OCI-LY1 (cell line): ENCODE measurements at regions not wholly inside any gene's neighbourhood (a gene's known extent, or its start where the extent isn't known, plus 50 kb on each side); places are given as distances from the start of the nearest gene placed in this dataset.

ENCODE experiments used
- H2AFZ ChIP-seq: fragments of 200-600 bp; sonication (generic), shearing (Covaris generic); 2 replicates; pipeline ENCODE4 v1.6.0; 2014; ENCODE audit warnings: antibody characterized with exemption, mild to moderate bottlenecking, low read length
- H3F3A ChIP-seq: fragments of 200-600 bp; sonication (generic), shearing (Covaris generic); 2 replicates; pipeline ENCODE4 v1.6.0; 2014; ENCODE audit warnings: mild to moderate bottlenecking, antibody characterized with exemption, low read length, moderate library complexity; ENCODE audit not compliant: insufficient read depth
- H3K27ac ChIP-seq: fragments of 200-600 bp; sonication (generic); 2 replicates; pipeline ENCODE4 v1.5.1; 2014; ENCODE audit warnings: low read length, mixed run types, mild to moderate bottlenecking, low read depth; ENCODE audit not compliant: poor library complexity, severe bottlenecking
- H3K27me3 ChIP-seq: fragments of 200-600 bp; sonication (generic); 2 replicates; pipeline ENCODE4 v1.6.0; 2014; ENCODE audit warnings: antibody characterized with exemption, mild to moderate bottlenecking, low read length, moderate library complexity; ENCODE audit not compliant: insufficient read depth
- H3K36me3 ChIP-seq: fragments of 200-600 bp; sonication (generic); 2 replicates; pipeline ENCODE4 v1.6.1; 2014; ENCODE audit warnings: mild to moderate bottlenecking, antibody characterized with exemption, low read length, moderate library complexity, mixed read lengths; ENCODE audit not compliant: insufficient read depth
- H3K4me1 ChIP-seq: fragments of 200-600 bp; sonication (generic); 2 replicates; pipeline ENCODE4 v1.5.1; 2014; ENCODE audit warnings: mild to moderate bottlenecking, low read length, moderate library complexity; ENCODE audit not compliant: insufficient read depth, severe bottlenecking
- H3K4me2 ChIP-seq: fragments of 200-600 bp; sonication (generic), shearing (Covaris generic); 2 replicates; pipeline ENCODE4 v1.6.1; 2014; ENCODE audit warnings: low read length
- H3K4me3 ChIP-seq: fragments of 200-600 bp; sonication (generic); 2 replicates; pipeline ENCODE4 v1.5.1; 2014; ENCODE audit warnings: low read length, low read depth, mild to moderate bottlenecking, mixed read lengths; ENCODE audit not compliant: poor library complexity, severe bottlenecking
- H3K79me2 ChIP-seq: fragments of 200-600 bp; shearing (Covaris generic); 2 replicates; pipeline ENCODE4 v1.6.1; 2016; ENCODE audit warnings: mixed run types, low read length, mixed read lengths; ENCODE audit not compliant: insufficient read depth
- H3K9ac ChIP-seq: fragments of 200-600 bp; sonication (generic), shearing (Covaris generic); 2 replicates; pipeline ENCODE4 v1.6.1; 2014; ENCODE audit warnings: mild to moderate bottlenecking, low read length, mixed read lengths
- H3K9me2 ChIP-seq: fragments of 200-600 bp; sonication (generic), shearing (Covaris generic); 2 replicates; pipeline ENCODE4 v1.6.1; 2014; ENCODE audit warnings: low read depth, mild to moderate bottlenecking, low read length, mixed read lengths
- H3K9me3 ChIP-seq: fragments of 200-600 bp; shearing (Covaris generic); 2 replicates; pipeline ENCODE4 v1.6.1; 2014; ENCODE audit warnings: low read length, mixed read lengths
- H4K20me1 ChIP-seq: fragments of 200-600 bp; sonication (generic), shearing (Covaris generic); 2 replicates; pipeline ENCODE4 v1.6.0; 2016; ENCODE audit warnings: mild to moderate bottlenecking, low read length; ENCODE audit not compliant: insufficient read depth
- EZH2 ChIP-seq: fragments of 200-600 bp; sonication (generic), shearing (Covaris generic); IDR thresholded peaks from 2 replicates; pipeline ENCODE4 v1.8.0; 2017; ENCODE audit warnings: borderline replicate concordance, mixed run types, mild to moderate bottlenecking, antibody characterized with exemption, low read length, moderate library complexity, mixed read lengths
- TF ChIP-seq, protein P1 (sequence below): fragments of 200-600 bp; sonication (generic), shearing (Covaris generic); IDR thresholded peaks from 2 replicates; pipeline ENCODE4 v1.5.1; 2017; ENCODE audit warnings: mild to moderate bottlenecking, antibody characterized with exemption, low read length, moderate library complexity, mixed read lengths

- H4K20me1 ChIP-seq = no peaks in the 10 kb centered on the region
- H2AFZ ChIP-seq = no peak overlapping the region
- H3K9ac ChIP-seq = no peak overlapping the region
- no peak overlapping the region for H3K4me3 ChIP-seq
- H3K36me3 ChIP-seq = no peaks in the 10 kb centered on the region
- no peak for TF ChIP-seq EZH2
- TF ChIP-seq, protein P1, sequence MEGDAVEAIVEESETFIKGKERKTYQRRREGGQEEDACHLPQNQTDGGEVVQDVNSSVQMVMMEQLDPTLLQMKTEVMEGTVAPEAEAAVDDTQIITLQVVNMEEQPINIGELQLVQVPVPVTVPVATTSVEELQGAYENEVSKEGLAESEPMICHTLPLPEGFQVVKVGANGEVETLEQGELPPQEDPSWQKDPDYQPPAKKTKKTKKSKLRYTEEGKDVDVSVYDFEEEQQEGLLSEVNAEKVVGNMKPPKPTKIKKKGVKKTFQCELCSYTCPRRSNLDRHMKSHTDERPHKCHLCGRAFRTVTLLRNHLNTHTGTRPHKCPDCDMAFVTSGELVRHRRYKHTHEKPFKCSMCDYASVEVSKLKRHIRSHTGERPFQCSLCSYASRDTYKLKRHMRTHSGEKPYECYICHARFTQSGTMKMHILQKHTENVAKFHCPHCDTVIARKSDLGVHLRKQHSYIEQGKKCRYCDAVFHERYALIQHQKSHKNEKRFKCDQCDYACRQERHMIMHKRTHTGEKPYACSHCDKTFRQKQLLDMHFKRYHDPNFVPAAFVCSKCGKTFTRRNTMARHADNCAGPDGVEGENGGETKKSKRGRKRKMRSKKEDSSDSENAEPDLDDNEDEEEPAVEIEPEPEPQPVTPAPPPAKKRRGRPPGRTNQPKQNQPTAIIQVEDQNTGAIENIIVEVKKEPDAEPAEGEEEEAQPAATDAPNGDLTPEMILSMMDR = no peak
- H3K9me2 ChIP-seq = no peaks in the 10 kb centered on the region
- H3F3A ChIP-seq = no peaks in the 10 kb centered on the region
- H3K27ac ChIP-seq = no peak overlapping the region
- no peaks in the 10 kb centered on the region for H3K9me3 ChIP-seq
- H3K27me3 ChIP-seq = no peaks in the 10 kb centered on the region
- no peak overlapping the region for H3K4me2 ChIP-seq
- H3K79me2 ChIP-seq = no peaks in the 10 kb centered on the region
- H3K4me1 ChIP-seq = no peaks in the 10 kb centered on the region
Observed at GRCh38 chr10:105342606-105343005, 701.5 kb downstream of the SORCS3 start.

DNA sequence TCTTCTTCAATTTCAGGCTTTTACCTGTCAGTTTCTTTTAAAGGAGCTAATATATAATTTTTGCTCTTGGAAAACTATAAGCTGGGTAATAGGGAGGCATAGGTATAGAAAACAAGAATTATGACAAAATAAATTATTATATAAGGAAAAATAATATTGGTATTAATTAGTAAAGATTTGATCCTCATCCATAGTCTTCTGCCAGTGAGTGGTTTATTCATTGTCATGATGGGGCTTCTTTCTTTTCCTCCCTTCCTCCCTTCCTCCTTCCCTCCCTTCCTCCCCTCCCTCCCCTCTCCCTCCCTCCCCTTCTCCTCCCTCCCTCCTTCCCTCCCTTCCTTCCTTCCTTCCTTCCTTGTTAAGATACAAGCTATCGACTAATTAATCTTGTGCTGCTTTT lies 698.6 kb downstream of the SORCS3 start:
- Histone ChIP-seq H3K79me2 (no peaks in the 10 kb centered on the region), H3K36me3 (no peaks in the 10 kb centered on the region), H4K20me1 (no peaks in the 10 kb centered on the region), H3K4me1 (no peaks in the 10 kb centered on the region), H3K9me3 (no peaks in the 10 kb centered on the region), H2AFZ (no peak overlapping the region), H3K4me2 (no peak overlapping the region), H3F3A (no peaks in the 10 kb centered on the region), H3K9ac (no peak overlapping the region), H3K27ac (no peak overlapping the region), H3K9me2 (no peaks in the 10 kb centered on the region), H3K4me3 (no peak overlapping the region), H3K27me3 (no peaks in the 10 kb centered on the region)
- TF ChIP-seq EZH2 = no peak
- TF ChIP-seq, protein P1 = no peak

DNA sequence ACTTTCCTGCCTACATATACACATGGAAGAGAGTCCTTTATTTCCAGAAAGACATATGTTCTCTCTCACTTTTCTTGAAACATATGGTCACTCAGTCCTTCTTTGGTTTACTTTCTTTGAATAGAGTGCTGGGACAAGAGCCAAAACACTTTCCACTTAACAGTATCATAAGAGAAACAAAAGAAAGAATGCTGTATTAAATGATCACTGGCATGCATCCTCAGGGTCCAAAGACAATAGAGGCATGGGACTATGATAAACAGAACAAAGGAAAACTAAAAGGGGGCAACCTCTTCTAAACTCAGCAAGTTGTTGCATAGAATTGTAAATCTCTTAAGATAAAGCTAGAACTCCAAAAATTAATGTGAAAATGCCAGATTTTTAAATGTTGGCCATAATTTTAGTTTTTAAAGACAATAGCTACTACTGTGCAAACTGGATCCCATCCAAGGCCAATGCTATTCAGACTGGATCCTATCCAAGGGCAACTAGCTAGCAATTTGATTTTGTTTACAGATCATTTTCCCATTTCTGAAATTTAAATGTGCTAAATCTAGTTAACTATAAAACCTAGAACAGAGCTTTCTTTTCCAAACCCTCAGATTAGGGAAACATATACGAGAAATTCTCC lies 687.5 kb downstream of the SORCS3 start:
- Histone ChIP-seq H3F3A (no peaks in the 10 kb centered on the region), H3K36me3 (no peaks in the 10 kb centered on the region), H3K4me1 (no peaks in the 10 kb centered on the region), H3K9me2 (no peaks in the 10 kb centered on the region), H3K79me2 (no peaks in the 10 kb centered on the region), H2AFZ (no peak overlapping the region), H3K4me3 (no peak overlapping the region), H4K20me1 (no peaks in the 10 kb centered on the region), H3K9ac (no peak overlapping the region), H3K4me2 (no peak overlapping the region), H3K27ac (no peak overlapping the region), H3K27me3 (no peaks in the 10 kb centered on the region), H3K9me3 (no peaks in the 10 kb centered on the region)
- TF ChIP-seq, protein P1 = no peak
- no peak for TF ChIP-seq EZH2
